ENCODE measurements at regions not wholly inside any gene's neighbourhood (a gene's known extent, or its start where the extent isn't known, plus 50 kb on each side); places are given as distances from the start of the nearest gene placed in this dataset.

GRCh38 chr19:37829526-37829925 lies 50.1 kb upstream of the ZNF573 start:
- no peak overlapping the region for H3K27ac ChIP-seq (replicated peaks; ENCODE audit: low read length)
- no CpG with 5 or more reads among the region's 6 CpGs for WGBS, 2 donors (ENCODE audit: extremely low coverage in 2 of 2, insufficient read length in 2 of 2, insufficient replicate concordance in 1 of 2)
- no peaks in the 10 kb centered on the region for H3K27me3 ChIP-seq (ENCODE audit: control insufficient read depth in 3 of 3, insufficient read depth in 3 of 3, low read depth in 1 of 3, low read length in 3 of 3)
- no peak overlapping the region for H3K18ac ChIP-seq (ENCODE audit: low read length)
- no peak overlapping the region for H2AK5ac ChIP-seq (ENCODE audit: low read depth, low read length)
- no peak overlapping the region for H3K4me2 ChIP-seq (ENCODE audit: insufficient read depth, low read length, poor library complexity, severe bottlenecking)
- H3K4me3 ChIP-seq (ENCODE audit: low read length in 2 of 2): no peak overlapping the region
- H3K9ac ChIP-seq (ENCODE audit: low read depth, low read length, poor library complexity): no peak overlapping the region
- no peak overlapping the region for H2AFZ ChIP-seq (ENCODE audit: low read length)
- no peak overlapping the region for H2BK120ac ChIP-seq (ENCODE audit: low read depth, low read length)
- H4K91ac ChIP-seq (ENCODE audit: low read depth, low read length, poor library complexity): no peak overlapping the region
- no peaks in the 10 kb centered on the region for H3K79me1 ChIP-seq (ENCODE audit: low read depth, low read length)
- H4K8ac ChIP-seq (ENCODE audit: low read depth, low read length): no peak overlapping the region
- H3K36me3 ChIP-seq (replicated peaks in 1 of 2; ENCODE audit: control insufficient read depth in 2 of 2, insufficient read depth in 2 of 2, low read length in 2 of 2): no peaks in the 10 kb centered on the region
- no peak for DNase-seq (ENCODE audit: low spot score)
- no peak overlapping the region for H2BK5ac ChIP-seq (ENCODE audit: low read length)
- H3K23ac ChIP-seq (ENCODE audit: low read depth, low read length, poor library complexity): no peak overlapping the region
- H2BK12ac ChIP-seq (ENCODE audit: low read length): no peak overlapping the region
- no peak overlapping the region for H3K4ac ChIP-seq (ENCODE audit: low read length)
- H3K9me3 ChIP-seq (replicated peaks in 1 of 2; ENCODE audit: control insufficient read depth in 2 of 2, insufficient read depth in 1 of 2, low read depth in 1 of 2, low read length in 2 of 2): peaks cover 19 to 53% of the 10 kb centered on the region in 2 donors
- no peaks in the 10 kb centered on the region for H3K4me1 ChIP-seq (ENCODE audit: control insufficient read depth in 2 of 2, insufficient read depth in 1 of 2, low read depth in 1 of 2, low read length in 2 of 2)
- no peak overlapping the region for H2BK15ac ChIP-seq (ENCODE audit: low read length)
- no peak overlapping the region for H3K14ac ChIP-seq (ENCODE audit: low read length)
